Esophagus squamous epithelium (tissue), 4 donors: ENCODE measurements at regions not wholly inside any gene's neighbourhood (a gene's known extent, or its start where the extent isn't known, plus 50 kb on each side); places are given as distances from the start of the nearest gene placed in this dataset.

Source experiments
- POLR2A ChIP-seq, 4 donors: fragments of 450-650 bp; IDR thresholded peaks; one replicate each; pipeline ENCODE4 v1.6.1; 2017; ENCODE audit warnings: antibody characterized with exemption in 4 of 4, mild to moderate bottlenecking in 4 of 4, moderate library complexity in 3 of 4
- TF ChIP-seq, protein P1 (sequence below), 6 experiments: fragments of 450-650 bp in 4 of 6; fragments of 200-600 bp in 2 of 6; sonication (generic) in 2 of 6; IDR thresholded peaks; one replicate each; pipeline ENCODE4 v1.5.1; 2016 to 2019; ENCODE audit warnings: antibody characterized with exemption in 6 of 6, mild to moderate bottlenecking in 4 of 6, moderate library complexity in 4 of 6

DNA sequence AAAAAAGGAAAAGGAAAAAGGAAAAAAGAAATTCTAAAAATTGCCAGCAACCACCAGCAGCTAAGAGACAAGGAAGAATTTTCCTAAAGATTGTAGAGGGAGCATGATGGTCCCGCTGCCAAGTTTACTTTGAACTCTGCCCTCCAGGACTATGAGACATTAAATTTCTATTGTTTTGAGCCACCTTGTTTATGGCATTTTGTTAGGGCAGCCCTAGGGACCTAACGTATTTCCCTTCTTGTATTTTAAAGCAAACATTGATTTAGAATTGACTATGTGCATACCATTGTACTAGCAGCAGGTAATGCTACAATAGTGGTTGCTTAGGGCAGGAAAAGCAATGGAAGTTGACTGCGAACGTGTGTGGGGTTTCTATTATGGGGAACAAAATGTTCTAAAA is 1414.2 kb downstream of the EFNB2 start:
- TF ChIP-seq, protein P1, sequence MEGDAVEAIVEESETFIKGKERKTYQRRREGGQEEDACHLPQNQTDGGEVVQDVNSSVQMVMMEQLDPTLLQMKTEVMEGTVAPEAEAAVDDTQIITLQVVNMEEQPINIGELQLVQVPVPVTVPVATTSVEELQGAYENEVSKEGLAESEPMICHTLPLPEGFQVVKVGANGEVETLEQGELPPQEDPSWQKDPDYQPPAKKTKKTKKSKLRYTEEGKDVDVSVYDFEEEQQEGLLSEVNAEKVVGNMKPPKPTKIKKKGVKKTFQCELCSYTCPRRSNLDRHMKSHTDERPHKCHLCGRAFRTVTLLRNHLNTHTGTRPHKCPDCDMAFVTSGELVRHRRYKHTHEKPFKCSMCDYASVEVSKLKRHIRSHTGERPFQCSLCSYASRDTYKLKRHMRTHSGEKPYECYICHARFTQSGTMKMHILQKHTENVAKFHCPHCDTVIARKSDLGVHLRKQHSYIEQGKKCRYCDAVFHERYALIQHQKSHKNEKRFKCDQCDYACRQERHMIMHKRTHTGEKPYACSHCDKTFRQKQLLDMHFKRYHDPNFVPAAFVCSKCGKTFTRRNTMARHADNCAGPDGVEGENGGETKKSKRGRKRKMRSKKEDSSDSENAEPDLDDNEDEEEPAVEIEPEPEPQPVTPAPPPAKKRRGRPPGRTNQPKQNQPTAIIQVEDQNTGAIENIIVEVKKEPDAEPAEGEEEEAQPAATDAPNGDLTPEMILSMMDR (IDR thresholded peaks at IDR 0.05), result no peak
- no peak for TF ChIP-seq POLR2A (IDR thresholded peaks at IDR 0.05)
